ENCODE measurements at regions not wholly inside any gene's neighbourhood (a gene's known extent, or its start where the extent isn't known, plus 50 kb on each side); places are given as distances from the start of the nearest gene placed in this dataset.

DNA sequence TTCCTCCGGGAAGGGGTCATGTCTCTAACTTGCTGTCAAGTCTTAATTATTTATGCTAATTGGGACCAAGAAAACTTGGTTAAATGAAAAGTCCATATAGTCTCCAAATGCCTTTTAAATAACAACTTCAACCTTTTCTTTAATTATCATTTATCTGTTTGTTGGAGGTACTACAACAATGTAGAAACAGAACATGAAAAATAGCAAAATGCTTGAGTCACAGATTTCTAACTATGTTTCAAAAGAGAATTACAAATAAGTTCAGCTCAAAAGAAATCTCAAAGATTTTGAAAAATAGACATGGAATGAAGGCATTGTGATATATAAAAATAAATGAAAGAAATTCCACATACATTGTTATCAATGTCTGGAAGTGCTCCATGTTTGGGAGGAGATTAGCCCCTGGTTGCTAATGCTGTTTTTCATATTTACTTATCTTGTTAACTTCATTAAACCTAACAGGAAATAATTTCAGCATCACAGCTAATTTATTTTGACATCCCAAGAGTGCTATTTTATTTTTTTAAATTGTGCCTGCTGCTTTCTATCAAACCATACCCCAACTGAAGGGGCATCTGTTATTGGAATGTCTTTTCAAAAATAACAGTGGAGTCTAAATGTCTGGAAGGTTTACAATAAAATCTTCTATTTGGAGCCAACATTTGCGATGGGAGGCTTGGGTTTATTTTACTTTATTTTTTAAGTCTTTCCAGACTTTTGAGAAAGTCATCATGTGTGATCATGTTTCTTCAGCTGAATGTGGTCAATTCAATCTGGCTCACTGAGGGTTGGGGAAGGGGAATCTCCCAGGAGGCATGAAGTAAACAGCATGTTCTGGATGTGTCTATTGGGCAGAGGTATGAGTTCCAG, 53.1 kb upstream of the ANKRD55 start:
- Histone ChIP-seq H3K27ac (no peak overlapping the region), H3K9me3 (no peaks in the 10 kb centered on the region), H3K4me1 (no peaks in the 10 kb centered on the region), H3K36me3 (no peaks in the 10 kb centered on the region), H3K4me3 (no peak overlapping the region), H3K27me3 (no peaks in the 10 kb centered on the region)
- TF ChIP-seq POLR2A (IDR thresholded peaks at IDR 0.05), result no peak
- TF ChIP-seq CTCF (IDR thresholded peaks at IDR 0.05), result no peak
- DNase-seq, result no peak
- WGBS (ENCODE audit: insufficient coverage, low coverage, low lambda C conversion rate, missing lambda C conversion rate), result 84% methylated on average over 2 of the region's 2 CpGs
- intact Hi-C loops (cut with DNase I), result no loop called here
- ATAC-seq, result no peak

- intact Hi-C loops (cut with DNase I), result no loop called here
- H3K9me3 ChIP-seq, result no peaks in the 10 kb centered on the region
- H3K4me3 ChIP-seq, result no peak overlapping the region
- no peak for TF ChIP-seq POLR2A (IDR thresholded peaks at IDR 0.05)
- no peak for TF ChIP-seq CTCF (IDR thresholded peaks at IDR 0.05)
- no peak for ATAC-seq
- H3K4me1 ChIP-seq, result no peaks in the 10 kb centered on the region
- no peak for DNase-seq
- H3K27me3 ChIP-seq, result no peaks in the 10 kb centered on the region
- no peaks in the 10 kb centered on the region for H3K36me3 ChIP-seq
- 54% methylated on average over 2 of the region's 2 CpGs for WGBS (ENCODE audit: insufficient coverage, low coverage, low lambda C conversion rate, missing lambda C conversion rate)
- no peak overlapping the region for H3K27ac ChIP-seq
Observed at GRCh38 chr5:56282951-56283350, 49.8 kb upstream of the ANKRD55 start.

Small RNAs in the stretch of these regions (small RNA-seq; reads per million reads assigned to genes)
- gene HMGN1P17, result 0 reads per million in 2 experiments
- gene RNU6ATAC2P, result 0 to 0.10 reads per million in 2 experiments

All from right lobe of liver (tissue), 6 donors.